GM18867 (cell line): ENCODE measurements at regions not wholly inside any gene's neighbourhood (a gene's known extent, or its start where the extent isn't known, plus 50 kb on each side); places are given as distances from the start of the nearest gene placed in this dataset.

ENCODE experiments used
- ATAC-seq: cut with Tn5 transposase; IDR thresholded peaks from one replicate; pipeline ENCODE4 v1.9.1; 2021; ENCODE audit warnings: mild to moderate bottlenecking, moderate library complexity; ENCODE audit not compliant: unreplicated experiment

- no peak for ATAC-seq
Measured at GRCh38 chr5:74243634-74244033, 396.9 kb downstream of the ENC1 start.

GRCh38 chr5:74242516-74242915 is 398.0 kb downstream of the ENC1 start:
- no peak for ATAC-seq

- no peak for ATAC-seq
Measured at GRCh38 chr5:74241751-74242140, 398.8 kb downstream of the ENC1 start.

GRCh38 chr5:74240783-74241750 is 399.5 kb downstream of the ENC1 start:
- no peak for ATAC-seq

GRCh38 chr5:74239261-74239660 is 401.3 kb downstream of the ENC1 start:
- ATAC-seq: no peak

GRCh38 chr5:74237571-74238145 is 402.9 kb downstream of the ENC1 start:
- ATAC-seq: no peak

- ATAC-seq: no peak
Measured at GRCh38 chr5:74235552-74235951, 405.0 kb downstream of the ENC1 start.

GRCh38 chr5:74233571-74233970 is 407.0 kb downstream of the ENC1 start:
- ATAC-seq: no peak

- ATAC-seq: no peak
Measured at GRCh38 chr5:74233091-74233490, 407.4 kb downstream of the ENC1 start.

GRCh38 chr5:74232276-74232675 is 408.3 kb downstream of the ENC1 start:
- no peak for ATAC-seq

GRCh38 chr5:74231697-74232096 is 408.8 kb downstream of the ENC1 start:
- ATAC-seq: no peak

- no peak for ATAC-seq
Measured at GRCh38 chr5:74226716-74227485, 413.6 kb downstream of the ENC1 start.

GRCh38 chr5:74225587-74225986 is 414.9 kb downstream of the ENC1 start:
- no peak for ATAC-seq

- no peak for ATAC-seq
Measured at GRCh38 chr5:74224331-74224730, 416.2 kb downstream of the ENC1 start.

GRCh38 chr5:74222806-74223205 is 417.7 kb downstream of the ENC1 start:
- ATAC-seq: no peak

- ATAC-seq: no peak
Measured at GRCh38 chr5:74221413-74221812, 419.1 kb downstream of the ENC1 start.

GRCh38 chr5:74216012-74216411 is 424.5 kb downstream of the ENC1 start:
- ATAC-seq: no peak

- no peak for ATAC-seq
Measured at GRCh38 chr5:74212336-74212735, 428.2 kb downstream of the ENC1 start.

- no peak for ATAC-seq
Measured at GRCh38 chr5:74209571-74209970, 431.0 kb downstream of the ENC1 start.

GRCh38 chr5:74206579-74207550 is 433.7 kb downstream of the ENC1 start:
- ATAC-seq: no peak
